CD4-positive, alpha-beta T cell treated with Interleukin-15 for 4 hours (primary cell): ENCODE measurements at regions not wholly inside any gene's neighbourhood (a gene's known extent, or its start where the extent isn't known, plus 50 kb on each side); places are given as distances from the start of the nearest gene placed in this dataset.
"Not testable (repeated sequence)": the region's sequence is repeated elsewhere in the genome, so short reads cannot be mapped to it uniquely, and the experiment has no call there.

ENCODE experiments used
- DNase-seq: peaks from one replicate; pipeline ENCODE4 v3.0.0-alpha.2; 2020; ENCODE audit warnings: low spot score

GRCh38 chr20:36082315-36082915, 72.1 kb upstream of the EPB41L1 start:
- no peak for DNase-seq

GRCh38 chr20:36083200-36083599, 71.3 kb upstream of the EPB41L1 start:
- DNase-seq = not testable (repeated sequence)

DNA sequence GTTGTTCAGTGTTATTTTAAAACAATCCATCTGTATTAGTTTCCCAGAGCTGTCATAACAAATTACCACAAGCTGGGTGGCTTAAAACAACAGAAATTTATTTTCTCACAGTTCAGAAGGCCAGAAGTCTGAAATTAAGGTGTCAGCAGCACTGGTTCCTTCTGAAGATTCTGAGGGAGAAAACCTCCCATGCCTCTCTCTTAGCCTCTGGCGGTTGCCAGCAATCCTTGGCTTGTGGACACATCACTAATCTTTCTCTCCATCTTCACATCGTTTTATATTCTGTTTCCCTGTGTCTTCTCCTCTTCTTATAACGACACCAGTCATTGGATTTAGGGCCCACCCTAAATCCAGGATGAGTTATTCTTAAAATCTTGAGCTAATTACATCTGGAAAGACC, 70.2 kb upstream of the EPB41L1 start:
- no peak for DNase-seq

GRCh38 chr20:36084897-36085613, 69.5 kb upstream of the EPB41L1 start:
- no peak for DNase-seq

- no peak for DNase-seq
These were observed 68.8 kb upstream of the EPB41L1 start for GRCh38 chr20:36085686-36086267.

GRCh38 chr20:36086767-36087166, 67.8 kb upstream of the EPB41L1 start:
- DNase-seq = no peak

DNA sequence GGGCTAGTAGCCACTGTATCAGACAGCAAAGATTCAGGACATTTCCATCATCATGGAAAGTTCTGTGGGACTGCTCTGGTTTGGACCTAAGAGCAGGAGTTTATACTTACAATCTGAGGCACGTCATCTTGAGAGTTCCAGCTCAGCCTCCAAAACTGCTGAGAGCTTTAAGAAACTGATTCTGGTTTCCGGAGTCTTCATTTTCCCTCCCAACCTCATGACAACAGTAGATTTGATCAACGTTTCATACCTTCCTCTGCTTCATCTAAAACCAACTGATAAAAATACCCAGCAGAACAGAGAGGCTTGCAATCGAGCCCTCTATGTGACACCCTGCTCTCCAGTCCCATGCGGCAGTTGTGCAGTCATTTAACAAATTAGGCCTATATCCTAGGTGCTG, 64.3 kb upstream of the EPB41L1 start:
- no peak for DNase-seq

DNA sequence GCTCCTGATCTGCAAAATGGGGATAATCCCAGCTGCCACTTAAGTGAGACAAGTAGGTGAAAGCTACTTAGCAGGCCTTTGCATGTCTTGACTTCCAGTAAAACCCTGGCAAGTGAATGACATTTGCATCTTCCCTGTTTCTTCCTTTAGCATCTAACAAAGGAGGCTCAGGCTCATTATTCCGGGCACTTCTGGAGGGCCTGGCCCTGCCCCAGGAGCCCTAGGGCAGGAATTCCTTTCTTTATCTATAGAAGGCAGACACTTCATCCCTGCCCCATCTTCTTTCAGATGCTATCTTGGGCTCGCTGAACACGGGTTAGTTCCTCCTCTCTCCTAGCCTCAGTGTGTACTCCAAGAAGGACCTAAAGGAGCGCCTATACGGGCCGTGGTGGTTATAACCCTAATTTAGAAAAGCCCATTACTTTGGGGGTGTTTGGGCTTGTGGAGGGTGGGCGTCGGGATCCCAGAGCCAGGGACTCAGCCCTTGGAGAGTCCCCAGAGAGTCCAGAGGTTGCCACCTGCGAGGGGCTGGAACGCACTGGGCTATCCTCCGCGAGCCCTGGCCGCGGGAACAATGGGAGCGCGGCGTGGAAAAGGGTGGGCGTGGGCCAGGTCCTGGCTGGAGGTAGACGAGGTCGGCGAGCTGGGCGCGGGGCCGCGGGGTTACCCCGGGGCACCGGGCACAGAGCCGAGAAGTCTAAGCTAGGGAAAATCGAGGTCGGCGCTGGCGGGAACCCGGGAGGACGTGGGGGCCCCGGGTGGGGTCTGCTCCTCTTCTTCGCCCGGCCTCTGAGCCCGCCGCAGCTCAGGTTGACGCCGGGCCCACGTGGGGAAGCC, 62.8 kb upstream of the EPB41L1 start:
- no peak for DNase-seq

- DNase-seq = no peak
These were observed 62.0 kb upstream of the EPB41L1 start for GRCh38 chr20:36092398-36093024.

DNA sequence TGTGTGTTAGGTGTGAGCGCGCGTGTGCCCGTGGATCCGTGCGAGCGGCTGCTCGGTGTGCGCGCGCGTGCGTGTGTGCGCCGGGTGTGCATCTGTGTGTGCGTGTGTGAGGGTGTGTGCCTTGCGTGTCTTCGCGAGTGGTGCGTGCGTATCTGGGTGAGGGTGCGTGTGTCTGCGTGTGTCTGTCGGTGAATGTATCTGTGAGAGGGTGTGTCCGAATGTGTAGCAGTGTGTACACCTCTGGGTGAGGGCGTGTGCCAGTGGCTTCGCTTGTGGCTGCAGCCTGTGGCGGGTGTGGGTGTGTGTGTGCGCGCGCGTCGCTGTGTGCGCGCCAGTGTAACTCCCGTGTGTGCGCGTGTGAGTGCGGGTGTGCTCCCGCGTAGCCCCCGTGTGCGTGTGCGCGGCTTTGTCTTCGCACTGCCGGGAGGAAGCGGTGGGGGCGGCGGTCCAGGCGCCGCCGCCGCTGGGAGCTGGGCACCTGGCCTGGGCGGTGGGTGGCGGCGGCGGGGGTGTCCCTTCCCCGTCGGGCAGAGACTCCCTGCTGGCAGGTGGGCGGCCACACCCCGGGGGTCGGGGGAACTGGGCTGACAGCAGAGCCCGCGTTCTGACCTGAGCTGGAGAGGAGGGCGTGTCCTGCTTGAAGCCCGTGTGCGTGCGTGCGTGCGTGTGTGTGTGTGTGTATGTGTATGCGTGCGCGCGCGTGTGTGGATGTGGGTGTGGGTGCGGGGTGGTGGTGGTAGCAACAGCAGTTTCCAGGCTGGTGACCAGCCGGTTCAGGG, 61.3 kb upstream of the EPB41L1 start:
- DNase-seq = peak; percentile 18

DNA sequence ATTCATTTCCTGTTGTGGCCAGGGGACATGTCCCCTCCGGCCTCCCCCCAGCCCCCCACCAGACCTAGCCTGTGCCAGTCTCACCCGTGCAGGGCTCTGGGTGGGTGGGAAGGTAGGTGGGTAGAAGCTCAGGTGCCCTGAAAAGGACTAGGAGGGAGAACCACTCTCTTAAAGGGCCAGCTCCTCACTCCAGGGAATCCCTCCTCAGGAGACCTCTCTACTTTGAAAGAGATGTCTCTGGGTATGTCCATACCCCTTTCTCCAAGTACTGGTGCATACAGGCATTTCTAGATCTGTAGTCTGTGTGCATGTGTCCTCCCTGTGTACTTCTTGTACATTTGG, 60.8 kb upstream of the EPB41L1 start:
- DNase-seq = no peak

GRCh38 chr20:36094497-36094896, 60.0 kb upstream of the EPB41L1 start:
- DNase-seq = no peak

- no peak for DNase-seq
These were observed 58.1 kb upstream of the EPB41L1 start for GRCh38 chr20:36096435-36096834.

DNA sequence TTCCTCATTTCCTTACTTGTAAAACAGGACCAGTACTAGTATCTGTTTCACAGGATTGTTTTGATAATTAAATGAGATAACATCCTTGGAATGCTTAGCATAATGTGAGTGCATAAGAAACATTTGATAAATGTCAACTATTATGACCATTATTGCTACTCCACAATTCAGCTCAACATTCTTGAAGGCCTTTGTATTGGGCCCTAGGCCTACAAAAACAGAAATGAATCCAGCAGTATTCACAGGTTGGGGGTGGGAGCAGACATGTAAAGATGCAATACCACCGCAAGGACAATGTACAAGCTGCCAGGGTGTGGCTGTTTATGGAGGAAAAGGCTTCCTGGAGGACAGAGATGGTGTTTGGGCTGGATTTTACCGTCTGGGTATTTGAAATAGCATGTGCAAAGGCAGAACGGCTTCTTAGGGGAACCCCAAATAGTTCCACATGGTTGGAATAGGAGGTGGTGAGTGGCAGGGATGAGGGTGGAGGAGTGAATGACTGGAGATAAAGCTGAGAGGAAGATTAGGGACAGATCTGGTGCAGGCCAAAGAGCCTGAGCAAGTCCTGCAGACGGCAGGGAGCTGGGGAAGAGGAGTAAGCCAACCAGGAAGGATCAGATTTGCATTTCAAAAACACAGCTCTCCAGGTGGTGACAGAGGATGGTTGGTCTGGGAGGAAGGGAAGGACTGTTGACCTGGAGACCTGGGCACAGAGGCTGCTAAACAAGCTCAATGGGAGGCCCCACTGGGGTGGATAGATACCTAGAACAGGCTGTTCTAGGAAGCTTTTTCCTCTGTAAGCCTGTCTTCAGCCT, 57.0 kb upstream of the EPB41L1 start:
- DNase-seq = no peak

- DNase-seq = no peak
These were observed 56.2 kb upstream of the EPB41L1 start for GRCh38 chr20:36098364-36098763.

- DNase-seq = no peak
These were observed 55.4 kb upstream of the EPB41L1 start for GRCh38 chr20:36099106-36099505.

- DNase-seq = no peak
These were observed 53.3 kb upstream of the EPB41L1 start for GRCh38 chr20:36101192-36101591.

- DNase-seq = no peak
These were observed 52.2 kb upstream of the EPB41L1 start for GRCh38 chr20:36102306-36102705.

GRCh38 chr20:36102809-36103596, 51.5 kb upstream of the EPB41L1 start:
- no peak for DNase-seq

GRCh38 chr20:36104244-36104643, 50.3 kb upstream of the EPB41L1 start:
- DNase-seq = no peak
